ENCODE measurements at regions not wholly inside any gene's neighbourhood (a gene's known extent, or its start where the extent isn't known, plus 50 kb on each side); places are given as distances from the start of the nearest gene placed in this dataset.
"Not testable (repeated sequence)": the region's sequence is repeated elsewhere in the genome, so short reads cannot be mapped to it uniquely, and the experiment has no call there.

GRCh38 chr21:13303763-13304162, 305.8 kb upstream of the POTED start:
- not testable (repeated sequence) for FAIRE-seq; DNase-seq (ENCODE audit: insufficient read length, low spot score)

- not testable (repeated sequence) for DNase-seq (ENCODE audit: insufficient read length, low spot score); FAIRE-seq
These were observed 304.7 kb upstream of the POTED start for GRCh38 chr21:13304901-13305300.

- not testable (repeated sequence) for FAIRE-seq; DNase-seq (ENCODE audit: insufficient read length, low spot score)
These were observed 299.5 kb upstream of the POTED start for GRCh38 chr21:13310120-13310519.

- not testable (repeated sequence) for FAIRE-seq; DNase-seq (ENCODE audit: insufficient read length, low spot score)
These were observed 298.7 kb upstream of the POTED start for GRCh38 chr21:13310570-13311524.

GRCh38 chr21:13318718-13319117, 290.9 kb upstream of the POTED start:
- not testable (repeated sequence) for DNase-seq (ENCODE audit: insufficient read length, low spot score); FAIRE-seq

- not testable (repeated sequence) for FAIRE-seq
These were observed 287.7 kb upstream of the POTED start for GRCh38 chr21:13321919-13322318.

GRCh38 chr21:13340670-13341234, 268.8 kb upstream of the POTED start:
- FAIRE-seq; DNase-seq (ENCODE audit: insufficient read length, low spot score): not testable (repeated sequence)

More at GRCh38 chr21:13321919-13322318, 287.7 kb upstream of the POTED start:
- not testable (repeated sequence) for DNase-seq (ENCODE audit: insufficient read length, low spot score)

GRCh38 chr21:13351521-13351920, 258.1 kb upstream of the POTED start:
- not testable (repeated sequence) for FAIRE-seq; DNase-seq (ENCODE audit: insufficient read length, low spot score)

GRCh38 chr21:13360175-13360574, 249.4 kb upstream of the POTED start:
- not testable (repeated sequence) for DNase-seq (ENCODE audit: insufficient read length, low spot score); FAIRE-seq

- DNase-seq (ENCODE audit: insufficient read length, low spot score) (no peak), FAIRE-seq (no peak)
These were observed 241.4 kb upstream of the POTED start for GRCh38 chr21:13368200-13368599.

- DNase-seq (ENCODE audit: insufficient read length, low spot score); FAIRE-seq: not testable (repeated sequence)
These were observed 236.9 kb upstream of the POTED start for GRCh38 chr21:13372721-13373120.

- DNase-seq (ENCODE audit: insufficient read length, low spot score); FAIRE-seq: not testable (repeated sequence)
These were observed 230.6 kb upstream of the POTED start for GRCh38 chr21:13378943-13379342.

GRCh38 chr21:13379566-13379965, 230.0 kb upstream of the POTED start:
- DNase-seq (ENCODE audit: insufficient read length, low spot score); FAIRE-seq: not testable (repeated sequence)

- not testable (repeated sequence) for DNase-seq (ENCODE audit: insufficient read length, low spot score); FAIRE-seq
These were observed 229.0 kb upstream of the POTED start for GRCh38 chr21:13380561-13380960.

- not testable (repeated sequence) for DNase-seq (ENCODE audit: insufficient read length, low spot score)
- FAIRE-seq = peak; percentile 86
These were observed 225.4 kb upstream of the POTED start for GRCh38 chr21:13384143-13384542.

- peak; percentile 7 for DNase-seq (ENCODE audit: insufficient read length, low spot score)
- peak; percentile 97 for FAIRE-seq
These were observed 200.4 kb upstream of the POTED start for GRCh38 chr21:13409184-13409583.

- not testable (repeated sequence) for FAIRE-seq; DNase-seq (ENCODE audit: insufficient read length, low spot score)
These were observed 173.7 kb upstream of the POTED start for GRCh38 chr21:13435863-13436262.

GRCh38 chr21:13447767-13448166, 161.8 kb upstream of the POTED start:
- FAIRE-seq = peak; percentile 33

GRCh38 chr21:13463562-13463961, 146.0 kb upstream of the POTED start:
- not testable (repeated sequence) for FAIRE-seq; DNase-seq (ENCODE audit: insufficient read length, low spot score)

More at GRCh38 chr21:13447767-13448166, 161.8 kb upstream of the POTED start:
- DNase-seq (ENCODE audit: insufficient read length, low spot score) = not testable (repeated sequence)
